Fibroblast of skin of left biceps (primary cell): ENCODE measurements at regions not wholly inside any gene's neighbourhood (a gene's known extent, or its start where the extent isn't known, plus 50 kb on each side); places are given as distances from the start of the nearest gene placed in this dataset.

Experiments
- DNase-seq, 2 experiments: peaks; one replicate each; pipeline ENCODE4 v3.0.0-alpha.2; 2013; ENCODE audit warnings: low read depth in 2 of 2

DNA sequence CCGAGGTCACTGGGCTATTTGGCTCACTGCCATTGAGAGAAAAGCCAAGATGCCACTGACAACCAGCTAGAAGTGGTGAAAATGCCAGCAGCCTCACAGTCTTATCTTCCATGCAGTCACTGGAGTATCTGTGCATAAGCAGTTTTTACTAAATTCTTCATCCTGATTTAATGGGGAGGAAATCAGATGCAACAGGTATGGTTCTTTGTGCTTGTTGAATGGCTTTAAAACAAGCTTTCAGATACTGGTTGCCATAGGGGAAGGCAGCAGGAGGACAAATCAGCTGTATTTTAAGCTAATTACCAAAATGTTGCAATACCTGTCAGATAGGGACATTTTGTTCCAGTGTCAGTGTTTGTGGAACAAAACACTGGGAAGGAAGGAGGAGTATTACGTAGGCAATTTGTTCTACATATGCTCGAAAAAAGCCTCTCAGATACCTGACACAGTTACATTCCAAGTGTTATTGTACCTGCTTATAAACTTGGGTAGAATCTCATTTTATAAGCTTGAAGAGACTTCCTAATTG, 54.1 kb upstream of the ARHGAP5 start:
- DNase-seq = no peak

DNA sequence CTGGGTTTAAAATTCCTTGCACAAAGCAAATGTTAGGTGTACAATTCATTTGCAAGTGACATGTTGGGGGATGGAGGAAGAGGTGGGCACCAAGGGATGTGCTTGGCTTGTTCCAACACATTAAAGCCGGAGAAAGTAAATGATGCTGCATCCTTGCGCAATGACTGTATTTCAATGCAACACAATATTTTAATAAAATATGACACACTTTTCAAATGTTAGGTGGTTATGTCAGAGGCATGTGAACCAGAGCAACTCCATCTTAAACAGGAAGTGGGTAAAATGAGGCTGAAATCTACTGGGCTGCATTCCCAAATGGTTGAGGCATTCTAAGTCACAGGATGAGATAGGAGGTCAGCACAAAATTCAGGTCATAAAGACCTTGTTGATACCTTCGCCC, 53.6 kb upstream of the ARHGAP5 start:
- DNase-seq = no peak

- no peak for DNase-seq
Measured at GRCh38 chr14:32027255-32027939, 49.7 kb upstream of the ARHGAP5 start.
